Stimulated activated CD4-positive, alpha-beta T cell treated with anti-CD3 and anti-CD28 coated beads, Interleukin-1b, Interleukin-23, amount 100 ng/mL, for 24 hours (primary cell): ENCODE measurements at regions not wholly inside any gene's neighbourhood (a gene's known extent, or its start where the extent isn't known, plus 50 kb on each side); places are given as distances from the start of the nearest gene placed in this dataset.

Experiments used
- DNase-seq, 4 experiments: peaks; one replicate each; pipeline ENCODE4 v3.0.0-alpha.2; 2020; ENCODE audit warnings: low read depth in 4 of 4, low spot score in 1 of 4

GRCh38 chr4:181971411-181971810 lies 271.8 kb upstream of the TENM3 start:
- DNase-seq, result no peak

- no peak for DNase-seq
These were observed 271.2 kb upstream of the TENM3 start for GRCh38 chr4:181971973-181972372.

GRCh38 chr4:181976764-181977163 lies 266.4 kb upstream of the TENM3 start:
- no peak for DNase-seq

- no peak for DNase-seq
These were observed 260.8 kb upstream of the TENM3 start for GRCh38 chr4:181982437-181982836.

GRCh38 chr4:181982856-181983255 lies 260.3 kb upstream of the TENM3 start:
- DNase-seq, result no peak

GRCh38 chr4:181987392-181987791 lies 255.8 kb upstream of the TENM3 start:
- no peak for DNase-seq

GRCh38 chr4:181989071-181989470 lies 254.1 kb upstream of the TENM3 start:
- DNase-seq, result no peak

- DNase-seq, result no peak
These were observed 251.7 kb upstream of the TENM3 start for GRCh38 chr4:181991369-181992108.

GRCh38 chr4:181998398-181999295 lies 244.6 kb upstream of the TENM3 start:
- no peak for DNase-seq

GRCh38 chr4:182000077-182000476 lies 243.1 kb upstream of the TENM3 start:
- DNase-seq, result no peak

- DNase-seq, result no peak
These were observed 232.3 kb upstream of the TENM3 start for GRCh38 chr4:182010876-182011275.

GRCh38 chr4:182014164-182014563 lies 229.0 kb upstream of the TENM3 start:
- no peak for DNase-seq

GRCh38 chr4:182015014-182015413 lies 228.2 kb upstream of the TENM3 start:
- DNase-seq, result no peak

- no peak for DNase-seq
These were observed 227.3 kb upstream of the TENM3 start for GRCh38 chr4:182015893-182016292.

GRCh38 chr4:182017038-182017437 lies 226.2 kb upstream of the TENM3 start:
- no peak for DNase-seq

- DNase-seq, result no peak
These were observed 224.5 kb upstream of the TENM3 start for GRCh38 chr4:182018691-182019090.

GRCh38 chr4:182019148-182019652 lies 224.0 kb upstream of the TENM3 start:
- DNase-seq, result no peak

GRCh38 chr4:182022909-182023308 lies 220.3 kb upstream of the TENM3 start:
- DNase-seq, result no peak

GRCh38 chr4:182023469-182023868 lies 219.7 kb upstream of the TENM3 start:
- no peak for DNase-seq

GRCh38 chr4:182042945-182043344 lies 200.3 kb upstream of the TENM3 start:
- DNase-seq, result no peak

GRCh38 chr4:182048871-182049270 lies 194.3 kb upstream of the TENM3 start:
- no peak for DNase-seq

GRCh38 chr4:182056866-182057265 lies 186.3 kb upstream of the TENM3 start:
- no peak for DNase-seq
